Cardiac muscle cell (in vitro differentiated cells and primary cell): ENCODE measurements at regions not wholly inside any gene's neighbourhood (a gene's known extent, or its start where the extent isn't known, plus 50 kb on each side); places are given as distances from the start of the nearest gene placed in this dataset.
"Not testable (repeated sequence)": the region's sequence is repeated elsewhere in the genome, so short reads cannot be mapped to it uniquely, and the experiment has no call there.

Source experiments
- DNase-seq, 2 donors: peaks; one replicate each; pipeline versions ENCODE4 v3.0.0 to v3.0.0-alpha.2; 2010 to 2017; ENCODE audit warnings: low read depth in 1 of 2, low spot score in 1 of 2
- H3K27ac ChIP-seq: fragments of 200-600 bp; sonication (generic); 2 replicates; pipeline ENCODE4 v1.5.1; 2016
- H3K27me3 ChIP-seq: fragments of 200-600 bp; sonication (generic); 2 replicates; pipeline ENCODE4 v1.6.0; 2016; ENCODE audit warnings: control low read depth
- H3K36me3 ChIP-seq: fragments of 200-600 bp; sonication (generic); 2 replicates; pipeline ENCODE4 v1.5.1; 2016; ENCODE audit warnings: control low read depth
- H3K4me1 ChIP-seq: fragments of 200-600 bp; sonication (generic); 2 replicates; pipeline ENCODE4 v1.8.1; 2017; ENCODE audit warnings: low read depth, mild to moderate bottlenecking, mixed run types
- H3K4me3 ChIP-seq: fragments of 200-600 bp; sonication (generic); 2 replicates; pipeline ENCODE4 v1.5.1; 2016; ENCODE audit warnings: mild to moderate bottlenecking
- H3K9me3 ChIP-seq: fragments of 200-600 bp; sonication (generic); 2 replicates; pipeline ENCODE4 v1.5.1; 2017; ENCODE audit warnings: low read depth, mild to moderate bottlenecking, control low read depth
- CTCF ChIP-seq: IDR thresholded peaks from 2 replicates; pipeline ENCODE4 v1.5.1; 2012; ENCODE audit warnings: low read depth, mild to moderate bottlenecking, low read length

- Histone ChIP-seq H3K27me3 (no peaks in the 10 kb centered on the region), H3K4me3 (no peak overlapping the region), H3K27ac (no peak overlapping the region), H3K36me3 (no peaks in the 10 kb centered on the region), H3K4me1 (no peaks in the 10 kb centered on the region), H3K9me3 (no peaks in the 10 kb centered on the region)
- DNase-seq: no peak
- no peak for TF ChIP-seq CTCF
Observed at GRCh38 chr4:97134456-97134855, 1008.8 kb downstream of the STPG2 start.

- H3K9me3 ChIP-seq: no peaks in the 10 kb centered on the region
- TF ChIP-seq CTCF: no peak
- no peak overlapping the region for H3K4me3 ChIP-seq
- no peaks in the 10 kb centered on the region for H3K36me3 ChIP-seq
- H3K4me1 ChIP-seq: no peaks in the 10 kb centered on the region
- no peak overlapping the region for H3K27ac ChIP-seq
- no peaks in the 10 kb centered on the region for H3K27me3 ChIP-seq
- no peak for DNase-seq
Observed at GRCh38 chr4:97139791-97140190, 1003.5 kb downstream of the STPG2 start.

- TF ChIP-seq CTCF: no peak
- Histone ChIP-seq H3K4me3 (no peak overlapping the region), H3K9me3 (no peaks in the 10 kb centered on the region)
Observed at GRCh38 chr4:97140545-97140944, 1002.7 kb downstream of the STPG2 start.

GRCh38 chr4:97141332-97141731, 1001.9 kb downstream of the STPG2 start:
- not testable (repeated sequence) for H3K27ac ChIP-seq, H3K4me3 ChIP-seq, H3K36me3 ChIP-seq, H3K27me3 ChIP-seq, H3K4me1 ChIP-seq, H3K9me3 ChIP-seq, DNase-seq

More at GRCh38 chr4:97140545-97140944, 1002.7 kb downstream of the STPG2 start:
- no peak overlapping the region for H3K27ac ChIP-seq
- no peaks in the 10 kb centered on the region for H3K36me3 ChIP-seq
- no peaks in the 10 kb centered on the region for H3K27me3 ChIP-seq
- H3K4me1 ChIP-seq: no peaks in the 10 kb centered on the region
- no peak for DNase-seq

- Histone ChIP-seq H3K36me3 (no peaks in the 10 kb centered on the region), H3K27ac (no peak overlapping the region), H3K4me1 (no peaks in the 10 kb centered on the region), H3K27me3 (no peaks in the 10 kb centered on the region), H3K4me3 (no peak overlapping the region), H3K9me3 (no peaks in the 10 kb centered on the region)
- DNase-seq: no peak
- no peak for TF ChIP-seq CTCF
Observed at GRCh38 chr4:97142410-97142809, 1000.9 kb downstream of the STPG2 start.

GRCh38 chr4:97142893-97143292, 1000.4 kb downstream of the STPG2 start:
- no peaks in the 10 kb centered on the region for H3K4me1 ChIP-seq
- no peaks in the 10 kb centered on the region for H3K36me3 ChIP-seq
- no peak overlapping the region for H3K4me3 ChIP-seq
- DNase-seq: peak in 1 of 2 donors; percentile 60
- H3K9me3 ChIP-seq: no peaks in the 10 kb centered on the region
- H3K27ac ChIP-seq: no peak overlapping the region
- H3K27me3 ChIP-seq: no peaks in the 10 kb centered on the region
- no peak for TF ChIP-seq CTCF
